GM12891 (cell line): ENCODE measurements at regions not wholly inside any gene's neighbourhood (a gene's known extent, or its start where the extent isn't known, plus 50 kb on each side); places are given as distances from the start of the nearest gene placed in this dataset.
"Not testable (repeated sequence)": the region's sequence is repeated elsewhere in the genome, so short reads cannot be mapped to it uniquely, and the experiment has no call there.

Experiments
- DNase-seq: peaks from one replicate; pipeline ENCODE4 v3.0.0; 2011; ENCODE audit warnings: low spot score; ENCODE audit not compliant: insufficient read length
- FAIRE-seq: peaks from 2 replicates; lab custom pipeline; 2011; peaks lifted over from hg19 to GRCh38; lab: Jason Lieb, UNC
- PAX5 ChIP-seq: IDR thresholded peaks from 2 replicates; pipeline ENCODE4 v1.6.1; 2011; ENCODE audit warnings: low read length, moderate library complexity, mild to moderate bottlenecking; ENCODE audit not compliant: insufficient read depth, severe bottlenecking
- POLR2A ChIP-seq: IDR thresholded peaks from 2 replicates; pipeline ENCODE4 v1.6.1; 2011; ENCODE audit warnings: low read depth, low read length, control low read depth
- POLR2AphosphoS5 ChIP-seq: IDR thresholded peaks from 2 replicates; pipeline ENCODE4 v1.6.1; 2011; ENCODE audit warnings: low read depth, low read length, control low read depth
- POU2F2 ChIP-seq: IDR thresholded peaks from 2 replicates; pipeline ENCODE4 v1.6.1; 2011; ENCODE audit warnings: low read depth, mild to moderate bottlenecking, control low read depth, low read length, moderate library complexity
- SPI1 ChIP-seq: IDR thresholded peaks from 2 replicates; pipeline ENCODE4 v1.6.1; 2011; ENCODE audit warnings: low read depth, low read length, control low read depth
- TAF1 ChIP-seq: IDR thresholded peaks from 2 replicates; pipeline ENCODE4 v1.6.1; 2011; ENCODE audit warnings: low read depth, low read length, control low read depth

DNA sequence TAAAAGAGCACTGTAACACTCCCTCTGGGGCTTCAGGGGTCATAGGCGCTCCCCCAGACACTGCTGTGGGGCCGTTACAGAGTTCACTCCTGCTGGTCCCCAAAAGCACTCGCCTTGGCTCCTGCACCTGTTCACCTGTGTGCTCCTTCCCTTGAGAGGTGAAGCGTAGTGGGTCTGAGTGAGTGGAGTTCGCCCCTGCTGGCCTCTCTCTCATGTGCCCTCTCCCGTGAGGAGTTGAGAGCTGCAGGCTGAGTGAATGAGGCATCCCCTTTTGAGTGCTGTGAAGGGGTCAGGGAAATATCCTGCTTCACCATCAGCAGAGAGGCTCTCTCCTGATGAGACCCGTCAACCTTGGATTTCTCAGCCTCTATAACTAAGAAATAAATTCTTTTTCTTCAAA, 134.6 kb upstream of the TUT7 start:
- DNase-seq, result no peak
- FAIRE-seq, result no peak
- TF ChIP-seq POU2F2 (no peak), TAF1 (no peak), SPI1 (no peak), PAX5 (no peak), POLR2AphosphoS5 (no peak), POLR2A (no peak)

DNA sequence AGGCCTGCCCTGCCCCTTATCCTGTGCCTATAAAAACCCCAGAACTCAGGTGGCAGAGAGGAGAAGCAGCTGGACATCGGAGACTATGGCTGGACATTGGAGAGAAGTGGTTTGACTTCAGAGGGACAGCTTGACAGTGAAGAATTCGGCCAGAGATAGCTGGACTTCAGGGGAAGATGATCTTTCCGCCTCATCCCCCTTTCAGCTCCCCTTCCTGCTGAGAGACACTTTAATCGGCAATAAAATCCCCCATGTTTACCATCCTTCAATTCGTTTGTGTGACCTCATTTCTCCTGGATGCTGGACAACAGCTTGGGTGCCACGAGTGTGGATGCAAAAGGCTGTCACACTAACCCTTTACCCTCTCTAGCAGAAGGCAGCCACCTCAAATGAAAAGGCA, 134.1 kb upstream of the TUT7 start:
- FAIRE-seq (no peak), DNase-seq (no peak)
- TF ChIP-seq SPI1 (no peak), POU2F2 (no peak), TAF1 (no peak), PAX5 (no peak), POLR2AphosphoS5 (no peak), POLR2A (no peak)

DNA sequence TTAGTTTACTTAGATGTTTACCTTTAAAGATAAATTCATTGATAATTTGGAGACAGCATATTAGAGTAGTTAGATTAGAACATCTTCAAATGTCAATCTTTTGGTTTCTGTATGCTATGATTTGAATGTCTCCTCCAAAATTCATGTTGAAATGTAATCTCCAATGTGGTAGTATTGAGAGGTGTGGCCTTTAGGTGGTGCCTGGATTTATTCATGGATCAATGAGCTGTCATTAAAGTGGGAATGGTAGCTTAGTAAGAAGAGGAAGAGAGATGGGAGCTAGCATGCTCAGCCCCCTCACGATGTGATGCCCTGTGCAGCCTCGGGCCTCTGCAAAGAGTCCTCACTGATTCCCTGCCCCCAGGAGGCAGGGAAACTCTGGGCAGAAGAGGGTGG, 133.6 kb upstream of the TUT7 start:
- no peak for DNase-seq
- no peak for FAIRE-seq
- TF ChIP-seq SPI1, result no peak
- no peak for TF ChIP-seq POLR2A

DNA sequence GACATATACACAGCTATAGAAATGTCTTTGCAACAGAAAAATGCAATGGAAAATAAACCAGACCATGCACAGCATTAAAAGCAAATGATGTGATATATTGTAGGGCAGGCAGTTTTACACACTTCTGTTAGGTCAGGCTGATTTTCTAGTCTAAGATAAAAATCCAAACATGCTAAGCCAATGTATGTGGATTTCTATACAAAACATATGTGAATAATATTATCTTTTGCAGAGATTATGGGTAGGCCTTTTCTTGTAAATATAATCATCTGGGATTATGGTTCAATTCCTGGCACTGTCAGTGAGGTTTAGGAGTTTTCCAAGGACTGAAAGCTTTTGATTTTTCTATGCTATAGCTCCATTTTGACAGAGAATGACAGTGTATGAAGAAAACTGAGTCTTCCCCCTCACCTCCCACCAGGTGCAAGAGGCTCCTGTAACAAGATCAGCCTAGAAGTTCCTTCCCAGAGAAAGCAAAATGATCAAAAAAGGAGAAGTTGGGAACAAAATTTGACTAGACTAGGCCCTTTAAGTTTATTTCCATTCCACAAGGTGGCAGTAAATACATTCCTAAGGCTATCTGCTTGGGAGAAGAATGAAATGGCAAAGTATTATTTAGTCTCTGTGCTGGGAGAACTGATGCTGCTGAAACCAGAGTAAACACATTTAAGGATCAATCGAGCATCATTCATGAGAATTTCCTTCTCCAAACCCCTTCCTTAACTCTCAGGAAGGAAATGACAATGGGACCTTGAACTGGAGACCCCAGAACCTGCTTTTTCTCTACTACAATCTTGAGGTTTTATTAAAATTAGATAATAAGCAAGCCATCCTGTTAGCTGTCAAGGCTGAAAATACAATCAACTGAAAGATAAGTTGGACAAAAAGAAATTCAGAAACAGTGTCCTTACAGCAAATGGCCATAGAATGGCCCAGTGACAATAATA, 133.0 kb upstream of the TUT7 start:
- peak; percentile 19 for DNase-seq
- TF ChIP-seq TAF1, result no peak
- TF ChIP-seq POLR2A, result no peak
- TF ChIP-seq POLR2AphosphoS5, result no peak
- TF ChIP-seq PAX5, result no peak
- TF ChIP-seq SPI1, result no peak
- no peak for TF ChIP-seq POU2F2

GRCh38 chr9:86485359-86485758, 131.1 kb upstream of the TUT7 start:
- TF ChIP-seq PAX5 (no peak), POU2F2 (no peak), POLR2AphosphoS5 (no peak), POLR2A (no peak), SPI1 (no peak), TAF1 (no peak)
- FAIRE-seq (peak; percentile 20), DNase-seq (no peak)

More for the DNA sequence above, 133.0 kb upstream of the TUT7 start:
- FAIRE-seq, result no peak

- TF ChIP-seq TAF1 (no peak), POU2F2 (no peak), SPI1 (no peak), PAX5 (no peak), POLR2AphosphoS5 (no peak), POLR2A (no peak)
- FAIRE-seq, result no peak
- no peak for DNase-seq
Measured at GRCh38 chr9:86483496-86483895, 129.3 kb upstream of the TUT7 start.

GRCh38 chr9:86481466-86481865, 127.3 kb upstream of the TUT7 start:
- no peak for DNase-seq
- no peak for TF ChIP-seq POLR2A
- no peak for TF ChIP-seq POLR2AphosphoS5
- no peak for TF ChIP-seq PAX5
- no peak for TF ChIP-seq SPI1
- TF ChIP-seq TAF1, result no peak
- TF ChIP-seq POU2F2, result no peak
- no peak for FAIRE-seq

GRCh38 chr9:86475255-86475654, 121.0 kb upstream of the TUT7 start:
- DNase-seq, FAIRE-seq: not testable (repeated sequence)

DNA sequence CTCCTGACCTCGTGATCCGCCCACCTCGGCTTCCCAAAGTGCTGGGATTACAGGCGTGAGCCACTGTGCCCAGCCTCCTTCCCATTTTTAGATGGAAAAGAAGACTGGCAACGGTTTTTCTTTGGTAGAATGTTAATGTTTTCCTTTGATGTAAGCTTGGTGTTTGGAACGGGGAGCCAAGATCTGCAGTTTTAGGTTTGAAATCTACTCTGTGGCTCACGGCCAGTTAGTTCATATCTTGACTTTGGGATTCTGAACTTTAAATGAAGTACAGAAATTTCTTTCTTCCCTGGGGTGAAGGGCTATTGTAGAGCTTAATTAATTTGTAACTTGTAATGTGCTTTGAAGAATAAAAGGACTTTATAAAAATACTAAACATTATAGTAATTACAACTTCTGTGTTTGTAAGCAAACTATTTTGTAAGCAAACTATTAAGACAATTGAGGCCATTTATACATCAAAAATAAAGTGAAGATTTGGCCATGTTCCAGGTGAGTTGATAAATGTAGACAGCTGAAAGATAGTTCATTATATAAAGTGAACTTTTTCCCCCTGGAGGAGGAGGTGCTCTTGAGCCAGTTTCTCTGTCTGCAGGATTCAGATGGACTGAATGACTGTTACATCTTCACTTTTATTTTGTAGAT, 117.1 kb upstream of the TUT7 start:
- DNase-seq (no peak), FAIRE-seq (no peak)
- TF ChIP-seq TAF1 (no peak), PAX5 (no peak), POLR2AphosphoS5 (no peak)

- FAIRE-seq (no peak), DNase-seq (no peak)
- TF ChIP-seq POLR2AphosphoS5 (no peak), POU2F2 (no peak), PAX5 (no peak), SPI1 (no peak), TAF1 (no peak)
Measured at GRCh38 chr9:86470326-86470725, 116.1 kb upstream of the TUT7 start.
